Common myeloid progenitor, CD34-positive (primary cell): ENCODE measurements at regions not wholly inside any gene's neighbourhood (a gene's known extent, or its start where the extent isn't known, plus 50 kb on each side); places are given as distances from the start of the nearest gene placed in this dataset.

Source experiments
- CTCF ChIA-PET: fragments of 350-600 bp; sonication (Branson Sonifier 250); formaldehyde crosslinking; loops from one replicate; lab custom pipeline; 2021; ENCODE audit warnings: antibody characterized with exemption; lab: Charles Lee
- POLR2A ChIA-PET: fragments of 350-600 bp; sonication (Branson Sonifier 250); formaldehyde crosslinking; loops from one replicate; lab custom pipeline; 2021; ENCODE audit warnings: antibody characterized with exemption; lab: Charles Lee
- DNase-seq, 3 donors: peaks; one replicate each; pipeline versions ENCODE4 v3.0.0 to v3.0.0-alpha.2; 2013
- H3K27ac ChIP-seq, 2 experiments: 1 replicate in 1 of 2; 2 replicates in 1 of 2; pipeline ENCODE4 v1.7.0; 2013; ENCODE audit warnings: inconsistent platforms in 2 of 2, low read length in 2 of 2, mild to moderate bottlenecking in 2 of 2, low read depth in 1 of 2, moderate library complexity in 1 of 2; ENCODE audit not compliant: severe bottlenecking in 2 of 2, insufficient read depth in 1 of 2, poor library complexity in 1 of 2
- H3K27me3 ChIP-seq, 5 experiments: replicated peaks in 2 of 5; 1 replicate in 3 of 5; 2 replicates in 2 of 5; pipeline versions ENCODE4 v1.6.1 to v1.7.0; 2013; ENCODE audit warnings: low read length in 4 of 5, mild to moderate bottlenecking in 2 of 5, moderate library complexity in 2 of 5, inconsistent platforms in 1 of 5; ENCODE audit not compliant: insufficient read depth in 5 of 5, control insufficient read depth in 4 of 5
- H3K36me3 ChIP-seq, 4 experiments: 1 replicate in 2 of 4; 2 replicates in 2 of 4; pipeline versions ENCODE4 v1.6.1 to v1.7.0; 2013; ENCODE audit warnings: low read length in 3 of 4, control low read depth in 1 of 4, mild to moderate bottlenecking in 1 of 4; ENCODE audit not compliant: control insufficient read depth in 4 of 4, insufficient read depth in 4 of 4
- H3K4me1 ChIP-seq, 4 experiments: 1 replicate in 3 of 4; 2 replicates in 1 of 4; pipeline versions ENCODE4 v1.6.1 to v1.7.1; 2013; ENCODE audit warnings: low read length in 3 of 4, mild to moderate bottlenecking in 3 of 4, control low read depth in 1 of 4, inconsistent platforms in 1 of 4, moderate library complexity in 1 of 4; ENCODE audit not compliant: control insufficient read depth in 4 of 4, insufficient read depth in 4 of 4; ENCODE audit errors: control extremely low read depth in 1 of 4
- H3K4me3 ChIP-seq, 7 experiments: 1 replicate in 4 of 7; 2 replicates in 3 of 7; pipeline versions ENCODE4 v1.5.1 to v1.7.0; 2013; ENCODE audit warnings: mild to moderate bottlenecking in 7 of 7, low read length in 6 of 7, moderate library complexity in 6 of 7, inconsistent platforms in 2 of 7, low read depth in 2 of 7, control low read depth in 1 of 7; ENCODE audit not compliant: insufficient read depth in 4 of 7, control insufficient read depth in 1 of 7; ENCODE audit errors: extremely low read depth in 1 of 7
- H3K9me3 ChIP-seq, 5 experiments: 1 replicate in 4 of 5; 2 replicates in 1 of 5; pipeline versions ENCODE4 v1.6.1 to v1.7.1; 2013; ENCODE audit warnings: low read length in 4 of 5, mild to moderate bottlenecking in 2 of 5, inconsistent platforms in 1 of 5, low read depth in 1 of 5, moderate library complexity in 1 of 5; ENCODE audit not compliant: control insufficient read depth in 4 of 5, insufficient read depth in 2 of 5; ENCODE audit errors: control extremely low read depth in 1 of 5
- WGBS: methylation state at CpG from one replicate; pipeline ENCODE4 v1.1.5; 2013; ENCODE audit not compliant: insufficient coverage; 5-methylcytosine and 5-hydroxymethylcytosine counted together

- H3K36me3 ChIP-seq = no peaks in the 10 kb centered on the region
- DNase-seq = no peak
- WGBS = 93% methylated on average over 4 of the region's 6 CpGs
- H3K9me3 ChIP-seq = no peaks in the 10 kb centered on the region
- no peak overlapping the region for H3K27ac ChIP-seq
- no peaks in the 10 kb centered on the region for H3K4me1 ChIP-seq
- ChIA-PET CTCF (interaction anchor here (1.1 kb wide), 1 partner anchor 128 kb away, joined by 3 read pairs; no protein-coding TSS in a partner anchor), POLR2A (no interaction called here)
- H3K4me3 ChIP-seq = no peak overlapping the region
- peaks cover 0 to 10% (median 0%) of the 10 kb centered on the region in 5 experiments for H3K27me3 ChIP-seq
Observed at GRCh38 chrX:13518126-13518525, 51.3 kb upstream of the EGFL6 start.

DNA sequence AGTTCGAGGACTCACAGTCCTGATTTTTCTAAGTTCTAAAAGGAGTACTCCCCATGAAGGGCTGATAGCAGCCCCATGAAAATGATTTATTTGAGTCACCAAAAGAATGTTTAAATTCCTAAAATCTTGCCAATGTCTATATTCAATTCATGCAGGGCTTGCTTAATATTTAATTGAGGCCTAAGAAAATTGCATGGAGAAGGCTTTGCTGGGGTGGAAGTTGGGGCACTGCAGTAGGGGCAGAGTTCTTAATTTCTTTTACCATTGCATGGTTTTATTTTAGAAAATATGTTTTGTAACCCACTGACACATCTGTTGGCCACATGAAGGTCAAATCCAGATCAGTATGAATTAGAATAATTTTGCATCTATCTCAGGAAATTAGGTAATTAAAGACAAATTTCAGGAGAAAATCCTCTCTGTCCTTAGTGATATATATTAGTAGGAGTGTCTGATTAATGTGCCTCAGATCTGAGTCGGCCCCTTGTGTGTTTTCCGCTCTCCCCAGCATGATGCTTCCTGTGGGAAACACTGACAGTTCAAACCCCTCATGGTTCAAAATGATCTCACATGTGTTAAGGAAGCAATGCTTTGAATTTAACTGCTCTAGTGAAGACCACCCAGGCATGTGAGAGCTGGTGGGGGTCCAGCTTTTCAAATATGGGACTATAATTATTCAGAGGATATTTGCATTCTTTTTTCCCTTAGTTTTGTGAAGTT lies 54.0 kb upstream of the EGFL6 start:
- Histone ChIP-seq H3K4me1 (no peaks in the 10 kb centered on the region), H3K36me3 (no peaks in the 10 kb centered on the region), H3K27me3 (peaks cover 0 to 10% (median 0%) of the 10 kb centered on the region in 5 experiments), H3K27ac (no peak overlapping the region), H3K4me3 (no peak overlapping the region), H3K9me3 (no peaks in the 10 kb centered on the region)
- POLR2A ChIA-PET = no interaction called here
- WGBS = 76% methylated on average over 3 of the region's 3 CpGs
- DNase-seq = no peak
- CTCF ChIA-PET = no interaction called here

DNA sequence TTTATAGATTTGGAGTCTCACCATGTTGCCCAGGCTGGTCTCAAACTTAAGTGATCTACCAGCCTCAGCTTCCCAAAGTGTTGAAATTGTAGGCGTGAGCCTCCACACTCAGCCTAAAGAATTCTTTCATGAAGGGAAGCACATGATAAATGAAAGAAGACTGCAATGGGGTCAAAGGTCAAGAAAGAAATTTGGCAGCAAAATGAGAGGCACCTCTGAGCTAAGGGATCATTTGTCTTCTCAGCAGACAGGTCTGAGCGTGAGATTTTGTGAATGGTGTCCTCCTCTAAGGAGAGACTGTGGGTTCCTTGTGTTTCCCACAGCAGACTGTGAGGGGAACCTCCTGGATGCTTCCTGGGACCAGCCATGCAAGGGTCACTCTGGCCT lies 57.5 kb upstream of the EGFL6 start:
- Histone ChIP-seq H3K4me1 (no peaks in the 10 kb centered on the region), H3K36me3 (no peaks in the 10 kb centered on the region), H3K9me3 (no peaks in the 10 kb centered on the region), H3K4me3 (no peak overlapping the region), H3K27me3 (peaks cover 0 to 5% (median 0%) of the 10 kb centered on the region in 5 experiments), H3K27ac (no peak overlapping the region)
- CTCF ChIA-PET = interaction anchor here (0.7 to 6.6 kb wide), 3 partner anchors 87 to 267 kb away, joined by 3 to 62 read pairs (median 5); no protein-coding TSS in a partner anchor
- WGBS = 75% methylated on average over 1 of the region's 2 CpGs
- POLR2A ChIA-PET = no interaction called here
- DNase-seq = no peak

- peaks cover 0 to 5% (median 0%) of the 10 kb centered on the region in 5 experiments for H3K27me3 ChIP-seq
- 100% methylated on average over 1 of the region's 1 CpG for WGBS
- no peak overlapping the region for H3K4me3 ChIP-seq
- ChIA-PET CTCF (interaction anchor here (0.7 to 6.6 kb wide), 4 partner anchors 55 to 267 kb away, joined by 3 to 62 read pairs (median 5); no protein-coding TSS in a partner anchor), POLR2A (no interaction called here)
- H3K9me3 ChIP-seq = no peaks in the 10 kb centered on the region
- no peak overlapping the region for H3K27ac ChIP-seq
- H3K36me3 ChIP-seq = no peaks in the 10 kb centered on the region
- no peaks in the 10 kb centered on the region for H3K4me1 ChIP-seq
- DNase-seq = peak in 2 of 3 donors; percentile 31 to 59
Observed at GRCh38 chrX:13511241-13511943, 58.0 kb upstream of the EGFL6 start.

GRCh38 chrX:13507893-13508292 lies 61.5 kb upstream of the EGFL6 start:
- WGBS = 83% methylated on average over 1 of the region's 2 CpGs
- Histone ChIP-seq H3K4me1 (no peaks in the 10 kb centered on the region), H3K4me3 (no peak overlapping the region), H3K27me3 (no peaks in the 10 kb centered on the region), H3K36me3 (no peaks in the 10 kb centered on the region), H3K27ac (no peak overlapping the region), H3K9me3 (no peaks in the 10 kb centered on the region)
- POLR2A ChIA-PET = no interaction called here
- no peak for DNase-seq
- CTCF ChIA-PET = interaction anchor here (0.7 to 6.6 kb wide), 10 partner anchors 10 to 524 kb away, joined by 3 to 62 read pairs (median 3); no protein-coding TSS in a partner anchor

GRCh38 chrX:13506574-13506973 lies 62.8 kb upstream of the EGFL6 start:
- Histone ChIP-seq H3K9me3 (no peaks in the 10 kb centered on the region), H3K27ac (no peak overlapping the region), H3K36me3 (no peaks in the 10 kb centered on the region), H3K4me1 (no peaks in the 10 kb centered on the region), H3K4me3 (no peak overlapping the region), H3K27me3 (no peaks in the 10 kb centered on the region)
- CTCF ChIA-PET = interaction anchor here (0.7 to 6.6 kb wide), 12 partner anchors 9 to 617 kb away, joined by 3 to 62 read pairs (median 4); no protein-coding TSS in a partner anchor
- peak; percentile 39 to 74 (median 64) for DNase-seq
- POLR2A ChIA-PET = no interaction called here
- WGBS = 3% methylated on average over 4 of the region's 5 CpGs

- Histone ChIP-seq H3K9me3 (no peaks in the 10 kb centered on the region), H3K4me3 (no peak overlapping the region), H3K27me3 (no peaks in the 10 kb centered on the region), H3K27ac (no peak overlapping the region), H3K36me3 (no peaks in the 10 kb centered on the region), H3K4me1 (no peaks in the 10 kb centered on the region)
- ChIA-PET POLR2A (no interaction called here), CTCF (no interaction called here)
- WGBS = 0% methylated on average over 1 of the region's 2 CpGs
- no peak for DNase-seq
Observed at GRCh38 chrX:13502590-13502989, 66.8 kb upstream of the EGFL6 start.
